ENCODE measurements at regions not wholly inside any gene's neighbourhood (a gene's known extent, or its start where the extent isn't known, plus 50 kb on each side); places are given as distances from the start of the nearest gene placed in this dataset.

GRCh38 chr1:87165177-87165576, 163.5 kb upstream of the LMO4 start:
- no peak for DNase-seq (ENCODE audit: low spot score)

- no peak for DNase-seq (ENCODE audit: low spot score)
Observed at GRCh38 chr1:87167157-87167789, 161.4 kb upstream of the LMO4 start.

GRCh38 chr1:87167848-87168525, 160.7 kb upstream of the LMO4 start:
- DNase-seq (ENCODE audit: low spot score), result no peak

- DNase-seq (ENCODE audit: low spot score), result no peak
Observed at GRCh38 chr1:87169263-87169910, 159.3 kb upstream of the LMO4 start.

- no peak for DNase-seq (ENCODE audit: low spot score)
Observed at GRCh38 chr1:87170157-87170556, 158.5 kb upstream of the LMO4 start.

GRCh38 chr1:87170931-87171598, 157.6 kb upstream of the LMO4 start:
- DNase-seq (ENCODE audit: low spot score), result peak; percentile 10

GRCh38 chr1:87173231-87173630, 155.4 kb upstream of the LMO4 start:
- DNase-seq (ENCODE audit: low spot score), result no peak

- peak; percentile 87 for DNase-seq (ENCODE audit: low spot score)
Observed at GRCh38 chr1:87174724-87175245, 153.9 kb upstream of the LMO4 start.

- no peak for DNase-seq (ENCODE audit: low spot score)
Observed at GRCh38 chr1:87176087-87176486, 152.6 kb upstream of the LMO4 start.

- no peak for DNase-seq (ENCODE audit: low spot score)
Observed at GRCh38 chr1:87176514-87176913, 152.2 kb upstream of the LMO4 start.

GRCh38 chr1:87178441-87178840, 150.2 kb upstream of the LMO4 start:
- DNase-seq (ENCODE audit: low spot score), result no peak

- no peak for DNase-seq (ENCODE audit: low spot score)
Observed at GRCh38 chr1:87179076-87179810, 149.4 kb upstream of the LMO4 start.

GRCh38 chr1:87179851-87180519, 148.7 kb upstream of the LMO4 start:
- DNase-seq (ENCODE audit: low spot score), result no peak

GRCh38 chr1:87180682-87181081, 148.0 kb upstream of the LMO4 start:
- no peak for DNase-seq (ENCODE audit: low spot score)

GRCh38 chr1:87182611-87183010, 146.1 kb upstream of the LMO4 start:
- peak; percentile 20 for DNase-seq (ENCODE audit: low spot score)

- DNase-seq (ENCODE audit: low spot score), result no peak
Observed at GRCh38 chr1:87185077-87185476, 143.6 kb upstream of the LMO4 start.

GRCh38 chr1:87186346-87186745, 142.3 kb upstream of the LMO4 start:
- no peak for DNase-seq (ENCODE audit: low spot score)

GRCh38 chr1:87188640-87189039, 140.0 kb upstream of the LMO4 start:
- no peak for DNase-seq (ENCODE audit: low spot score)

GRCh38 chr1:87190402-87190801, 138.3 kb upstream of the LMO4 start:
- no peak for DNase-seq (ENCODE audit: low spot score)

GRCh38 chr1:87191646-87192045, 137.0 kb upstream of the LMO4 start:
- DNase-seq (ENCODE audit: low spot score), result no peak

- no peak for DNase-seq (ENCODE audit: low spot score)
Observed at GRCh38 chr1:87194271-87194774, 134.4 kb upstream of the LMO4 start.

Measured in kidney tubule cell (primary cell).